ENCODE measurements at regions not wholly inside any gene's neighbourhood (a gene's known extent, or its start where the extent isn't known, plus 50 kb on each side); places are given as distances from the start of the nearest gene placed in this dataset.

- TF ChIP-seq POLR2A (IDR thresholded peaks at IDR 0.05) (no peak), CTCF (IDR thresholded peaks at IDR 0.05) (no peak)
Observed at GRCh38 chr1:34418166-34418565, 241.5 kb downstream of the C1orf94 start.
